ENCODE measurements at regions not wholly inside any gene's neighbourhood (a gene's known extent, or its start where the extent isn't known, plus 50 kb on each side); places are given as distances from the start of the nearest gene placed in this dataset.

DNA sequence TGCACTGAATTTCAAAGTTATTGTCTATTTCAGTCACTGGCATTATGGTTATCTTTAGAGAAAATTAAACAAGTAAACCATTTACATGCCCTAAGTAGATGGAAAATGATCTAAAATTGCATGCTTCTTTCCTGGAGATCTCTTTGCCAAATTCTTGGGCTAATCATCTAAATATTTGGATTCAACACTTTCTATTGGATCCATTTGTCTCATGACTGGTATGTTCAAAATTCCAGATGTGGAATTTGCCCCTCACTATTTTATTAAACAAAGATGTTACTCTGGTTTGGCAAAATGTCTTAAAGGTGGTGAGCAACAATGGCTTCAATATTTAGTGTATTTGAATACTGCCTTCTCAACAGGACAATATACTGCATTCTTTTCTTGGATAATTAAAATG, 147.5 kb upstream of the CASK start:
- no peaks in the 10 kb centered on the region for H3K36me3 ChIP-seq
- H3K4me1 ChIP-seq, result no peaks in the 10 kb centered on the region
- intact Hi-C loops (cut with DNase I; ENCODE audit: low total_unique reads), result no loop called here
- H3K9me3 ChIP-seq, result no peaks in the 10 kb centered on the region
- H3K27me3 ChIP-seq, result no peaks in the 10 kb centered on the region
- in situ Hi-C loops (cut with MboI; ENCODE audit: low pct_ligation_motif_present in 1 of 4, low pct_unique_long_range_greater_than_20kb in 1 of 4, low sequenced_read_pairs in 3 of 4), result no loop called here
- no peak for TF ChIP-seq POLR2AphosphoS5 (IDR thresholded peaks at IDR 0.05)
- TF ChIP-seq EP300 (IDR thresholded peaks at IDR 0.05; ENCODE audit: low read depth), result no peak
- no peak for TF ChIP-seq CTCF (IDR thresholded peaks at IDR 0.05)
- TF ChIP-seq POLR2A (IDR thresholded peaks at IDR 0.05), result no peak
- H3K27ac ChIP-seq, result no peak overlapping the region
- no peak for DNase-seq
- H3K4me3 ChIP-seq, result no peak overlapping the region

- intact Hi-C loops (cut with DNase I; ENCODE audit: low total_unique reads), result no loop called here
- Histone ChIP-seq H3K27ac (no peak overlapping the region), H3K27me3 (no peaks in the 10 kb centered on the region), H3K4me1 (no peaks in the 10 kb centered on the region), H3K9me3 (no peaks in the 10 kb centered on the region), H3K4me3 (no peak overlapping the region), H3K36me3 (no peaks in the 10 kb centered on the region)
- 76% methylated on average over 1 of the region's 1 CpG; no CpG with 5 or more reads in 1 of the 2 donors for WGBS, 2 donors (ENCODE audit: low coverage in 1 of 2)
- no peak for DNase-seq
- TF ChIP-seq POLR2AphosphoS5 (IDR thresholded peaks at IDR 0.05) (no peak), EP300 (IDR thresholded peaks at IDR 0.05; ENCODE audit: low read depth) (no peak), POLR2A (IDR thresholded peaks at IDR 0.05) (no peak), CTCF (IDR thresholded peaks at IDR 0.05) (no peak)
- in situ Hi-C loops (cut with MboI; ENCODE audit: low pct_ligation_motif_present in 1 of 4, low pct_unique_long_range_greater_than_20kb in 1 of 4, low sequenced_read_pairs in 3 of 4), result no loop called here
Measured at GRCh38 chrX:42054256-42054655, 130.9 kb upstream of the CASK start.

DNA sequence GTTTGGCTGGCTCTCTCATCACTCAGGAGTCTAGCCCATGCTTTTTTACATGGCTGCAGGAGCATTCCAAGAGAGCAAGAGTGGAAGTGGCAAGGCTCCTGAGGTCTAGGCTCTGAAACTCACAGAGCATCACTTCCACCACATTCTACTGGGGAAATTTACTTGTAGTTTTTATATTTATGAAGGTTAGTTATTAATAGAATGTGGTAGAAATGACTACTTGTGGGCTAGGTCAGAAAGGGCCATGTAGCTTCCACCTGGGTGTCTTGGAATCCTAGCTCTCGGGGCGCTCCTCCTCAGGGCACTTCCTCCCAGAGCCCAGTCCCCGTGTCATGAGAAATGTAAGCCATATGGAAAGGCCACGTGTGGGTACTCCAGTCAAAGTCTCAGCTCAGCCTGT, 127.0 kb upstream of the CASK start:
- DNase-seq, result no peak
- no peak overlapping the region for H3K27ac ChIP-seq
- intact Hi-C loops (cut with DNase I; ENCODE audit: low total_unique reads), result no loop called here
- H3K4me1 ChIP-seq, result no peaks in the 10 kb centered on the region
- H3K36me3 ChIP-seq, result no peaks in the 10 kb centered on the region
- in situ Hi-C loops (cut with MboI; ENCODE audit: low pct_ligation_motif_present in 1 of 4, low pct_unique_long_range_greater_than_20kb in 1 of 4, low sequenced_read_pairs in 3 of 4), result no loop called here
- 90% methylated on average over 4 of the region's 4 CpGs; no CpG with 5 or more reads in 1 of the 2 donors for WGBS, 2 donors (ENCODE audit: low coverage in 1 of 2)
- no peak overlapping the region for H3K4me3 ChIP-seq
- H3K9me3 ChIP-seq, result no peaks in the 10 kb centered on the region
- H3K27me3 ChIP-seq, result no peaks in the 10 kb centered on the region
- no peak for TF ChIP-seq POLR2A (IDR thresholded peaks at IDR 0.05)
- TF ChIP-seq POLR2AphosphoS5 (IDR thresholded peaks at IDR 0.05), result no peak
- no peak for TF ChIP-seq EP300 (IDR thresholded peaks at IDR 0.05; ENCODE audit: low read depth)
- TF ChIP-seq CTCF (IDR thresholded peaks at IDR 0.05), result no peak

GRCh38 chrX:42047886-42048285, 124.5 kb upstream of the CASK start:
- TF ChIP-seq CTCF (IDR thresholded peaks at IDR 0.05), result no peak
- no peak for TF ChIP-seq EP300 (IDR thresholded peaks at IDR 0.05; ENCODE audit: low read depth)
- no peak for TF ChIP-seq POLR2AphosphoS5 (IDR thresholded peaks at IDR 0.05)
- no peak for TF ChIP-seq POLR2A (IDR thresholded peaks at IDR 0.05)
- in situ Hi-C loops (cut with MboI; ENCODE audit: low pct_ligation_motif_present in 1 of 4, low pct_unique_long_range_greater_than_20kb in 1 of 4, low sequenced_read_pairs in 3 of 4), result no loop called here
- 75 to 80% methylated on average over 1 to 5 of the region's 5 CpGs for WGBS, 2 donors (ENCODE audit: low coverage in 1 of 2)
- DNase-seq, result no peak
- Histone ChIP-seq H3K27ac (no peak overlapping the region), H3K4me1 (no peaks in the 10 kb centered on the region), H3K9me3 (no peaks in the 10 kb centered on the region), H3K36me3 (no peaks in the 10 kb centered on the region), H3K4me3 (no peak overlapping the region), H3K27me3 (no peaks in the 10 kb centered on the region)
- intact Hi-C loops (cut with DNase I; ENCODE audit: low total_unique reads), result no loop called here

Data from transverse colon (tissue), 4 donors.